ENCODE measurements at regions not wholly inside any gene's neighbourhood (a gene's known extent, or its start where the extent isn't known, plus 50 kb on each side); places are given as distances from the start of the nearest gene placed in this dataset.

- no peak for TF ChIP-seq EZH2 (IDR thresholded peaks at IDR 0.05; ENCODE audit: borderline replicate concordance, low read depth, low read length, poor library complexity, severe bottlenecking)
- no peak for TF ChIP-seq CTCF (conservative IDR thresholded peaks at IDR 0.05; ENCODE audit: low read depth, low read length)
- Histone ChIP-seq H3K9me3 (ENCODE audit: low read depth, low read length, poor library complexity, severe bottlenecking) (no peaks in the 10 kb centered on the region), H3K4me3 (ENCODE audit: low read depth, low read length, poor library complexity, severe bottlenecking) (no peak overlapping the region), H3K27ac (ENCODE audit: low read depth, low read length, poor library complexity, severe bottlenecking) (no peak overlapping the region), H3K4me1 (ENCODE audit: insufficient read depth, low read length, poor library complexity, severe bottlenecking) (no peaks in the 10 kb centered on the region), H3K36me3 (ENCODE audit: insufficient read depth, low read length, poor library complexity, severe bottlenecking) (no peaks in the 10 kb centered on the region), H3K27me3 (replicated peaks; ENCODE audit: insufficient read depth, low read depth, low read length, poor library complexity) (no peaks in the 10 kb centered on the region)
- no peak for DNase-seq (ENCODE audit: low spot score)
- ChIA-PET CTCF (interaction anchor here (0.7 kb wide), 2 partner anchors 36 to 1265 kb away, joined by 6 read pairs; no protein-coding TSS in a partner anchor), POLR2A (ENCODE audit: low non-redundant PET) (no interaction called here)
- intact Hi-C loops (cut with micrococcal nuclease; ENCODE audit: unreplicated experiment) = loop anchor here (10.0 kb wide), 1 partner anchor 209 kb away; no protein-coding TSS in a partner anchor
- no TSS peak for BruUV-seq (replicated peaks)
These were observed 96.2 kb upstream of the STK39 start for GRCh38 chr2:168343586-168343985.

GRCh38 chr2:168344706-168345105, 97.3 kb upstream of the STK39 start:
- DNase-seq (ENCODE audit: low spot score) = no peak
- Histone ChIP-seq H3K4me1 (ENCODE audit: insufficient read depth, low read length, poor library complexity, severe bottlenecking) (no peaks in the 10 kb centered on the region), H3K27me3 (replicated peaks; ENCODE audit: insufficient read depth, low read depth, low read length, poor library complexity) (no peaks in the 10 kb centered on the region), H3K27ac (ENCODE audit: low read depth, low read length, poor library complexity, severe bottlenecking) (no peak overlapping the region), H3K36me3 (ENCODE audit: insufficient read depth, low read length, poor library complexity, severe bottlenecking) (no peaks in the 10 kb centered on the region), H3K4me3 (ENCODE audit: low read depth, low read length, poor library complexity, severe bottlenecking) (no peak overlapping the region), H3K9me3 (ENCODE audit: low read depth, low read length, poor library complexity, severe bottlenecking) (no peaks in the 10 kb centered on the region)
- CTCF ChIA-PET = interaction anchor here (1.1 kb wide), 1 partner anchor 270 kb away, joined by 3 read pairs; no protein-coding TSS in a partner anchor
- intact Hi-C loops (cut with micrococcal nuclease; ENCODE audit: unreplicated experiment) = loop anchor here (10.0 kb wide), 1 partner anchor 210 kb away; no protein-coding TSS in a partner anchor
- POLR2A ChIA-PET (ENCODE audit: low non-redundant PET) = no interaction called here
- no TSS peak for BruUV-seq (replicated peaks)
- TF ChIP-seq EZH2 (IDR thresholded peaks at IDR 0.05; ENCODE audit: borderline replicate concordance, low read depth, low read length, poor library complexity, severe bottlenecking) (no peak), CTCF (conservative IDR thresholded peaks at IDR 0.05; ENCODE audit: low read depth, low read length) (no peak)

- Histone ChIP-seq H3K36me3 (ENCODE audit: insufficient read depth, low read length, poor library complexity, severe bottlenecking) (no peaks in the 10 kb centered on the region), H3K4me3 (ENCODE audit: low read depth, low read length, poor library complexity, severe bottlenecking) (no peak overlapping the region), H3K4me1 (ENCODE audit: insufficient read depth, low read length, poor library complexity, severe bottlenecking) (no peaks in the 10 kb centered on the region), H3K9me3 (ENCODE audit: low read depth, low read length, poor library complexity, severe bottlenecking) (no peaks in the 10 kb centered on the region), H3K27me3 (replicated peaks; ENCODE audit: insufficient read depth, low read depth, low read length, poor library complexity) (no peaks in the 10 kb centered on the region), H3K27ac (ENCODE audit: low read depth, low read length, poor library complexity, severe bottlenecking) (no peak overlapping the region)
- no peak for TF ChIP-seq CTCF (conservative IDR thresholded peaks at IDR 0.05; ENCODE audit: low read depth, low read length)
- no peak for TF ChIP-seq EZH2 (IDR thresholded peaks at IDR 0.05; ENCODE audit: borderline replicate concordance, low read depth, low read length, poor library complexity, severe bottlenecking)
- BruUV-seq (replicated peaks) = no TSS peak
- intact Hi-C loops (cut with micrococcal nuclease; ENCODE audit: unreplicated experiment) = loop anchor here (10.0 kb wide), 1 partner anchor 211 kb away; no protein-coding TSS in a partner anchor
- ChIA-PET POLR2A (ENCODE audit: low non-redundant PET) (no interaction called here), CTCF (interaction anchor here (1.1 to 1.6 kb wide), 2 partner anchors 269 to 342 kb away, joined by 3 to 4 read pairs; no protein-coding TSS in a partner anchor)
- no peak for DNase-seq (ENCODE audit: low spot score)
These were observed 98.2 kb upstream of the STK39 start for GRCh38 chr2:168345601-168346000.

All from A673 (cell line).